ENCODE measurements at regions not wholly inside any gene's neighbourhood (a gene's known extent, or its start where the extent isn't known, plus 50 kb on each side); places are given as distances from the start of the nearest gene placed in this dataset.

GRCh38 chr7:91496251-91496820 is 232.1 kb downstream of the FZD1 start:
- TF ChIP-seq CTCF (conservative IDR thresholded peaks at IDR 0.05; ENCODE audit: low read length) (no peak), EZH2phosphoT487 (IDR thresholded peaks at IDR 0.05; ENCODE audit: borderline replicate concordance) (no peak)
